Stimulated activated CD4-positive, alpha-beta T cell treated with anti-CD3 and anti-CD28 coated beads, Interleukin-2, amount 100 ng/mL, for 48 hours (primary cell): ENCODE measurements at regions not wholly inside any gene's neighbourhood (a gene's known extent, or its start where the extent isn't known, plus 50 kb on each side); places are given as distances from the start of the nearest gene placed in this dataset.
A peak's percentile ranks its signal among the peaks of the same experiment; 100 is the strongest.
"Not testable (repeated sequence)": the region's sequence is repeated elsewhere in the genome, so short reads cannot be mapped to it uniquely, and the experiment has no call there.

Experiments used
- DNase-seq, 2 donors: peaks; one replicate each; pipeline ENCODE4 v3.0.0-alpha.2; 2020

DNA sequence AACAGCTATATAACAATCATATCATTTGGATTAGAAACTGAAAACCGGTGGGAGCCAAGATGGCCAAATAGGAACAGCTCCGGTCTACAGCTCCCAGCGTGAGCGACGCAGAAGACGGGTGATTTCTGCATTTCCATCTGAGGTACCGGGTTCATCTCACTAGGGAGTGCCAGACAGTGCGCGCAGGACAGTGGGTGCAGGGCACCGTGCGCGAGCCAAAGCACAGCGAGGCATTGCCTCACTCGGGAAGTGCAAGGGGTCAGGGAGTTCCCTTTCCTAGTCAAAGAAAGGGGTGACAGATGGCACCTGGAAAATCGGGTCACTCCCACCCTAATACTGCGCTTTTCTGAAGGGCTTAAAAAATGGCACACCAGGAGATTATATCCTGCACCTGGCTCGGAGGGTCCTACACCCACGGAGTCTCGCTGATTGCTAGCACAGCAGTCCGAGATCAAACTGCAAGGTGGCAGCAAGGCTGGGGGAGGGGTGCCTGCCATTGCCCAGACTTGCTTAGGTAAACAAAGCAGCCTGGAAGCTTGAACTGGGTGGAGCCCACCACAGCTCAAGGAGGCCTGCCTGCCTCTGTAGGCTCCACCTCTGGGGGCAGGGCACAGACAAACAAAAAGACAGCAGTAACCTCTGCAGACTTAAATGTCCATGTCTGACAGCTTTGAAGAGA lies 1041.5 kb downstream of the SLC6A15 start:
- not testable (repeated sequence) for DNase-seq

GRCh38 chr12:83866477-83866876 lies 1046.1 kb downstream of the SLC6A15 start:
- no peak for DNase-seq

GRCh38 chr12:83865431-83865830 lies 1047.2 kb downstream of the SLC6A15 start:
- no peak for DNase-seq

- no peak for DNase-seq
Measured at GRCh38 chr12:83864054-83864453, 1048.5 kb downstream of the SLC6A15 start.

DNA sequence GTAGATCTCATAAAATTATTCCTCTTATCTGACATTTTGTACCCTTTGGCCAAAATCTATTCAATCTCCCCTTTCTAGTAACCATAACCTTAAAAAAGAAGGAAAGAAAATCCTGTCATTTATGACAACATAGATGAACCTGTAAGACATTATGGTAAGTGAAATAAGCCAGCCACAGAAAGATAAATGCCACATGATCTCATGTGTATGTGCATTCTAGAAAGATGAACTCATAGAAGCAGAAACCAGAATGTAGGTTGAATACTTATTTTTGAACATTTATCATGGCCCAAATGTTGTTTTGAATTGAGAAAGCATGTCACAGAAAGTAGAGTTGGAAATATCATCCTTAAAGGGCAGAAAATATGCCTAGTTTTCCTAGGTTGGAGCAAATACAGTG lies 1053.6 kb downstream of the SLC6A15 start:
- DNase-seq, result no peak

DNA sequence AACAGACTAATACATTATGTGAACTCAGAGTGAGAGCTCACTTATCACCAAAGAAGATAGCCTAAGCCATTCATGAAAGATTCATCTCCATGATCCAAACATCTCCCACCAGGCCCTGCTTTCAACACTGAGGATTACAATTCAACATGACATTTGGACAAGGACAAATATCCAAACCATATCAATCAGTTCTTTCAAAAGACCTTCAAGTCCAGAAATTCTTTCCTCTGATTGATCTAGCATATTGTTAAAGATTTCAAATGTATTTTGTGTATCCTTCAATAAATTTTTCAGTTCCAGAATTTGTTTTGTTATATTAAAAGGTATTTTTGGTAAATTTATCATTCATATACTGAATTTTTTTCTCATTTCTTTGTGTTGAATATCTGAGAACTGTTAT lies 1055.8 kb downstream of the SLC6A15 start:
- no peak for DNase-seq

DNA sequence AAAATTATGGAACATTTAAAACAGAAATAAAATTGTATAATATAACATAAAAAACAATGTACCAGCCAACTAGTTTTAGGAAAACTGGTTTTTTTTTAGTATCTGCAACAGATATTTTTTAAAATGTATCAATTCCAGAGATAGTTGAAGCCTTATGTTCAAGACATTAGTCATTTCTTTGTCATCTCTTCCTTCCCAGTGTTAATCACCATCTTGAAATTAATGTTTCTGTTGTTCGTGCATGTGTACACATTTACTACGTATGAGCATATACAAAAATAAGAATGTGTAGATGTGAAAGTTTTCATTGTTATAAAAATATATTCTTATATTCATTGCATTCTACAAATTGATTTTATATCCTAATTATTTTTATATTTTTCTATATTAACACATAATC lies 1062.1 kb downstream of the SLC6A15 start:
- no peak for DNase-seq

DNA sequence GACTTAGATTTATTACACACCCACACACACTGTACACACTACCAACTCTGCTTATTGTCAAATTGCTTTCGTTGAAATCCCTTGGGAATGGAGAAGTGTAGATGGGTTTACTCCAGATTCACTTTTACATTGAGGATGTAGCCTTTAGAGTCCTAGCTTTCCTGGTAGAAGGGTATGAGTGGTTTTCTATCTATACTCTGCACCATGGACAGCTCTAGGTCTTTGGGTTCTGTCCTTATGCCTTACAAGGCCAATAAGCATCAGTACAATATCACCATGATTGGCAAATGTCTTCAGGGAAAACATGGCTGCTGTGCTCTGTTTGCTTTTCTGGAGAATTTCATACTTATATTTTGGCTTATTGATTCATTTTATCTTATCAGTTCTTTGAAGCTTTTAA lies 1063.9 kb downstream of the SLC6A15 start:
- no peak for DNase-seq

GRCh38 chr12:83843541-83843940 lies 1069.1 kb downstream of the SLC6A15 start:
- no peak for DNase-seq

DNA sequence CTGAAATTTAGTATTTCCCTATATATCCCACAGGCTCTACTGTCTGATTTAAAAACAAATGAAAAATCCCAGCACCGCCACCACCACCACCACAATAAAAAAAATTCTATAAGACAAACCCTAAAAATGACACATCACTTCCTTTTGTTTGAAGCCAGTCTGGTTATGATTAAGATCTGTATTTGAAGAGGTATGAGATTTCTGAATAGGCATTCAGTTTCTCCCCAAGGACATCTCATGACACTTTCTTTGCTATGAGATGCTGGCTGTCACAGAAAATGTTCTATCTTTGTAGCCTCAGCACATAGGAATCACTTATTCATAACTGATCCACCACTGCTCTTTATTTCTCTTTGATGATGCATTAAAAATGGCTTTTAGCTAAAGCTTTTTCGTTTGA lies 1071.0 kb downstream of the SLC6A15 start:
- no peak for DNase-seq

DNA sequence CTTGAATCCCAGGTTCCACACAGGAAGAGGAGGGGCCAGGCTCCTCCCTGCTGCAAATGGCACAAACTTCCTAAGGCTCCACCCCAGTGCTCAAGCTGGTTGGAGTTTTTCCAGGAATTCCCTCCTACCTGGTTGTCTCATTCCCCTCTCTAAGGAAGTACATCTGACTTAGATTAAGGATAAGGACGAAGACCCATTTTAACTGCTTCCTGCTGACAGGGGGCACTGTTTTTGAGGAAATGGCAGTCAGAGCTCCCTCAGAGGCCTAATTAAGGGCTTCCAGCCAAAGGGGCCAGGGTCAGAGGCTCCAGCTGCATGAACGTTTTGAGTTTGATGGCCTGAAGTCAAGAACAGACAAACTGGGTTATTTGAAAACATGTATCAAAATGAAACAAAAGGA lies 1084.7 kb downstream of the SLC6A15 start:
- DNase-seq, result no peak

GRCh38 chr12:83827193-83827592 lies 1085.4 kb downstream of the SLC6A15 start:
- DNase-seq, result no peak

GRCh38 chr12:83826112-83826511 lies 1086.5 kb downstream of the SLC6A15 start:
- DNase-seq, result peak; percentile 25 to 32

DNA sequence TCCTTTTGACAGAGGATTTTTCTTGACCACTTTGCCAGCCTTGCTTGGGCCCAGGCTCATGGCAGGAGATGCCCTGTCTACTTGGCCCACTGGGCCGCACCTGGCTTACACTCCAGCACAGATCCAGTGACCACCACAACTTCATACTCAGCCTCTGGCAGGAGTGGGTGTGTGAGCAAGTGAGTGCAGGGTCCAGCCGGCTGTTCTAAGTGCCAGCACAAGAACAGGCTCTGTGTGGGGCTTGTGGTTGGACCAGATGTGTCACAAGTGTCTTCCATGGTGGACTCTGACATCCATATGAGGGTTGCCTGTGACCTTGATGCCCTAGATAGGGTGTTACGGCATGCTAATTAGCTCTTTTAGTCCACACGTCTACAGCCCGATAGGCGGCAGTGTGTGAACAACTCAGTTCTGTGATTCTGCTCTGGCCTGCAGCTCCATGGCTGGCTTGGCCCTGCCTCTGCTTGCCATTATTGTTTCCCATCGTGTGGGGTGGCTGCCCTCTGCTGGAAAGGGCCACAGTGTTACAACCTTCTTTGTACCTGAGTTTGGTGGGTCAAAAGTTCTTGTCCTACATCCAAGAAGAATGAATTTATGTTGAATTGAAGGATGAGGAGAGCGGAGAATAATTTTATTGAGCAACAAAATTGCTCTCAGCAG lies 1089.1 kb downstream of the SLC6A15 start:
- peak; percentile 3 to 10 for DNase-seq

- DNase-seq, result no peak
Measured at GRCh38 chr12:83821967-83822366, 1090.6 kb downstream of the SLC6A15 start.

DNA sequence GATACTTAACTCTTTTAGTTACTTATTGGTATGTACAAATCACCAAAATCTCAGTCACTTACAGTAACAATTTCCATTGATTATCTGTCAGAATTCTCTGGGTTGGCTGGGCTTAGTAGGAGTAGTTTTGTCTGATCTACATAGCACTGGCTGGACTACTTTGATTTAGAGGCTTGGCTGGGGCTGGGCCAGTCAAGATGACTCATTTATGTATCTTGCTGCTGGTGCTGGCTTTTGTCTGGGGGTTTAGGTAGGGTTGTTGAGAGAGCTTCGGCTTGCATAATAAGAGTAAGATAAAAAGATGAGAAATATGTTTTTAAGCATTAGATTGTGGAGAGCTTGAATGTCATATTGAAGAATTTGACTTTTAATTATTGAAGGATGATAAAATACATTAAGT lies 1093.7 kb downstream of the SLC6A15 start:
- no peak for DNase-seq

DNA sequence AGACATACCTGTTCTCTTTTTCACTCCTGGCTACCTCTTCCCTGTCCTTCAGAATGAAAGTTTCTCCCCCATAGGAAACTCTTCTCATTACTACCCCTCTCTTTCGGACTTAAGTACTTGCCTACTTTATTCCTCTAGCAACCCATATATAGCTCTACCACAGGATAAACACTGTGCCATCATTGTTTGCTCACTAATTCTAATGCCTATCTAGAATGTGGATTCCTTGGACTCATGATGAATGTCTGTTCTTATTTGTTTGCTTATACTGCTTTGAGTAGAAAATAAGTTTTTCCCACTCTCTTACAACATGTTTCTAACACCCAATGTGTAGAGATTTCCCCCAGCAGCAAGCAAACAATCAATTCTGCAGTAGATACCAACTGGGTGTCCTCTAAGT lies 1094.9 kb downstream of the SLC6A15 start:
- DNase-seq, result no peak

- DNase-seq, result no peak
Measured at GRCh38 chr12:83808591-83808990, 1104.0 kb downstream of the SLC6A15 start.

- no peak for DNase-seq
Measured at GRCh38 chr12:83807871-83808270, 1104.7 kb downstream of the SLC6A15 start.

DNA sequence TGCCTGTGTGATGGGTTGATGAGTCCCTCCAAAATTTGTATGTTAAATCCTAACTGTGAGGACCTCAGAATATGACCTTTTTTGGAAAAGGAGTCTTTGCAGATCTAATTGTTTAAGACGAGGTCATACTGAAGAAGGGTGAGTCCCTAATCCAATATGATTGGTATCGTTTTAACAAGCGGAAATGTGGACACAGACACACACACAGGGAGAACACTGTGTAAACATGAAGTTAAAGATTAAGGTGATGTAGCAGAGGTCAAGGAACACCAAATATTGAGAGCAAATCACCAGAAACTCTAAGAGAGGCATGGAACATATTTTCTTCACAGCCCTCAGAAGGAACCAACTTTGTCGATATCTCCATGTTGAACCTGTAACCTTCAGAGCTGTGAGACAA lies 1106.7 kb downstream of the SLC6A15 start:
- no peak for DNase-seq

- no peak for DNase-seq
Measured at GRCh38 chr12:83805156-83805772, 1107.3 kb downstream of the SLC6A15 start.

- DNase-seq, result no peak
Measured at GRCh38 chr12:83801972-83802371, 1110.6 kb downstream of the SLC6A15 start.

GRCh38 chr12:83800022-83800421 lies 1112.6 kb downstream of the SLC6A15 start:
- DNase-seq, result no peak

DNA sequence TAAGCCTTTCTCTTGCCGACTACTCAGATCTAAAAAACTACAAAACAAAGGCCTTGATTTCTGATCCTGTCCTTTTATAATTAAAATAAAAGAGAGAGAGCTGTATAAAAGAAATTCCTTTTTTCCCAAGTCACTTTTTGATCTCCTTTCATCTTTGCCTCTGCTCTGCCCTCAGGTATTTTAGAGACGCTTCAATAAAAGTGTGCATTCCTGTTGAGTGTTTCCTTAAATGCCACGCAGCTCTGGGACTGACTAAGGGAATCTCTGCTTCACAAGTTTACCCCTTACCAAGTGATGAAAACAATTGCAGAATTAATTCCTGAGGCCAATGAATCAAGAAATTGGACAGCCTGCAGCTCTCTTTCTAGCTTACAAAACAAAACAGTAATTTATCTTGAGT lies 1109.8 kb downstream of the TMTC2 start:
- no peak for DNase-seq
